LNCAP (cell line): ENCODE measurements at regions not wholly inside any gene's neighbourhood (a gene's known extent, or its start where the extent isn't known, plus 50 kb on each side); places are given as distances from the start of the nearest gene placed in this dataset.

Experiments used
- TF ChIP-seq, protein P1 (sequence below): fragments of 450-650 bp; IDR thresholded peaks from 2 replicates; pipeline ENCODE4 v1.5.1; 2017; ENCODE audit warnings: mild to moderate bottlenecking

DNA sequence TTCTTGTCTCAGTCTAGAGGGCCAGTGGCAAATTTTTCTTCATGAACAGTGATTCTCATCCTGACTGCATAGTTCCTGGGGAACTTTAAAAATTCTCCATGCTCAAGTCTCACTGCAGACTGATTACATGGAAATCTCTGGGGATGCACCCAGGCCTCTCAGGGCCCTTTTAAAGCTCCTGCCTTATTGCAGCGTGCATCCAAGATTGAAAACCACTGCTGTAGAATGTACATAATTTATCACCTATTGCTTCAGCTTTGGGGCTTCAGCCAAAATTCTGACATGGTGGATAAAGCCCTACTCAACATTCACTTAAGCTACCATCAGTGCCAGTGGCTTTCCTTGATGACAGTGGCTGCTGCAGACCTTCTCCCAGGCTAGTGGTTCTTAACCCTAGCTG, 143.8 kb downstream of the BTBD3 start:
- TF ChIP-seq, protein P1, sequence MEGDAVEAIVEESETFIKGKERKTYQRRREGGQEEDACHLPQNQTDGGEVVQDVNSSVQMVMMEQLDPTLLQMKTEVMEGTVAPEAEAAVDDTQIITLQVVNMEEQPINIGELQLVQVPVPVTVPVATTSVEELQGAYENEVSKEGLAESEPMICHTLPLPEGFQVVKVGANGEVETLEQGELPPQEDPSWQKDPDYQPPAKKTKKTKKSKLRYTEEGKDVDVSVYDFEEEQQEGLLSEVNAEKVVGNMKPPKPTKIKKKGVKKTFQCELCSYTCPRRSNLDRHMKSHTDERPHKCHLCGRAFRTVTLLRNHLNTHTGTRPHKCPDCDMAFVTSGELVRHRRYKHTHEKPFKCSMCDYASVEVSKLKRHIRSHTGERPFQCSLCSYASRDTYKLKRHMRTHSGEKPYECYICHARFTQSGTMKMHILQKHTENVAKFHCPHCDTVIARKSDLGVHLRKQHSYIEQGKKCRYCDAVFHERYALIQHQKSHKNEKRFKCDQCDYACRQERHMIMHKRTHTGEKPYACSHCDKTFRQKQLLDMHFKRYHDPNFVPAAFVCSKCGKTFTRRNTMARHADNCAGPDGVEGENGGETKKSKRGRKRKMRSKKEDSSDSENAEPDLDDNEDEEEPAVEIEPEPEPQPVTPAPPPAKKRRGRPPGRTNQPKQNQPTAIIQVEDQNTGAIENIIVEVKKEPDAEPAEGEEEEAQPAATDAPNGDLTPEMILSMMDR = no peak

DNA sequence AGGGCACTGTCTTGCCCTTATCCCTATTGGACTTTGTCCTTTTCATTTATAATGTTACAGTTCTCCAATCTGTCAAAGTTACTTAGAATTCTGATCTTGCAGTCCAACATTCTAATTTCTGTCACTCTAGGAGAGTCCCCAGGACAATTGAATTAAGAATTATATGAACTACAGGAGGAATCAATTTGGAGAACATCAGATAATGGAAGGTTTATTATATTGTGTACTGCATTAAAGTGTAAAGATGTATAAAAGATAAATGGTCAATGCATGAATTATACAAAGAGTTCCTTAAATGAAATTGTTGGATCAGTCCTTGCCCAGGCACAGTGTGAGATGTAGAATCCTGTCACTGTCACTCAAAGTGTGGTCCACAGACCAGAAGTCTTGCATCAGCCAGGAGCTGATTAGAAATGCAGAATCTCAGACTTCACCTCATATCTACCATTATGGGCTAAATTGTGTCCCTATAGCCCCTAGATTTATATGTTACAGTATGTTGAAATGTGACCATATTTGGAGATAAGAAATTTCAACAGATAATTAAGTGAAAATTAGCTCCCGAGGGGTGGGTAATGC, 145.5 kb downstream of the BTBD3 start:
- TF ChIP-seq, protein P1 = no peak

DNA sequence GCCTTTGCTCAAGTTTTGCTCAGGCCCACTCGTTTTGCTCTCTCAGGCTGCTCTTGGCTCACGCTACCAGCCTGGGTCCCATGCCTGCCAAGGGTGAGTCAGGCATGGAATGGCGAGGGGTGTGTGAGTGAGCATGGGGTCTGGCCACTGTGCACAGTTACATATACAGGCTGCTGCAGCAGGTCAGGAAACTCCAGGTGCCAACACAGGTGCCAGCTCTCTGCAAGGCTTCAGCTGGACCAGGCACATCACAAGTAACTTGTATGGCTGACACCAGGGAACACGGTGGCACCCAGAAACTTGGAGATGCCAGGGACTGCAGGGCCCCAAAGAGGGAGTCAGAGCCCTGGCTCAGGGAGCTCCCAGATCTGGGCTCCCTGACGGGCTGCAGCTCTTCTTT, 146.8 kb downstream of the BTBD3 start:
- TF ChIP-seq, protein P1 = no peak

DNA sequence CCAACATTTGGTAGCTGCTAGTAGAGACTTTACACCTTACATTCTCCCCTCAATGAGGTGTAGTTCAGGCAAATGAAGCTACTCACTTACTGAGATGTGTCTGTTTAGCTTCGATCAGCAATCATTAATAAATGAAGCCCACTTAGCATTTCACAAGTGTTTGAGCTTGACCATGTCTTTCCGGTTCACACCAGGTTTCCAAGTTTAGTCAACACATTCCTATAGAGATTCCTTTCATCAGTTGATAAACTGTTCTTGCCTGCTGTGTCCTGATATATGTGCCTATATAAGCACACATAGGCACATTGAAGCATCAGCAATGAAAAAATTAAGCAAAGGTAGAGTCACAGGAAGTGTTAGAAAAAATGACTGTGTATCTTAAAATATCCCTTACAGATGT, 150.0 kb downstream of the BTBD3 start:
- TF ChIP-seq, protein P1 = no peak

DNA sequence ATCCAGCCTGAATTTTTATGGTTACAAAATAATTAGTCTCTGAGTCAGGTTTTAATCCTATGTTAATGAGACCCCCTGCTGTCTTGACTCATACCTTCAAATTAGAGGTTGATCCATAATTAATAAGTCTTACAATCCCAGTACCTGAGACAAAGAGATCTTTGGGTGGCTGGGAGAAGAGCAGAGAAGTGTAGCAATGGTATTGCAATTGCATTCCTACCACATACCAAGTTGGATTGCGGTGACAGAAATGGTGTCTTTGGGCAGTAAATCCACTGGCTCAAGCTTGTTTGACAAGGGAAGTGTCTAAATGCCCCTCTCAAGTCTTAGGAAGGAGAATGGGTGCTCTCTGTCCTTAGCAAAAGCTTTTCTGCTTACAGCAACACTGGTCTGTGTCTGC, 150.4 kb downstream of the BTBD3 start:
- TF ChIP-seq, protein P1 = no peak

DNA sequence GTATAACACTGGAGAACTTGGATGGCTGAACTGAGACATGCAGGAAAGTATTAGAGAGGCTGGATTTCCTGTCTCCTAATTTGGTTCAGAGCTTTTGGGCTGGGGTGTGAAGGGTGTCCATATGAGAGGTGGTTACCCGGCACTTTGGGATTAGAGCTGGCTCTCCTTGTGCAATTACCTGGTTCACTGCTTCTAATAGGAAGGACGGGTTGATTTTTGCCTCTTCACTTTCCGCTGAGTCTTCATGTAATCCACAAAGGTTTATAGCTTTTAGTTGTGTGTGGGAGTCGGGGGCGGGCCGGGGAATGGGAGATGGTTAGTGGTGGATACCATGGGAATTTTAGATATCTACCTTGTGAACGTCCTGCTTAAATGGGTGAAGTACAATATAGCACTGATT, 151.5 kb downstream of the BTBD3 start:
- TF ChIP-seq, protein P1 = no peak

DNA sequence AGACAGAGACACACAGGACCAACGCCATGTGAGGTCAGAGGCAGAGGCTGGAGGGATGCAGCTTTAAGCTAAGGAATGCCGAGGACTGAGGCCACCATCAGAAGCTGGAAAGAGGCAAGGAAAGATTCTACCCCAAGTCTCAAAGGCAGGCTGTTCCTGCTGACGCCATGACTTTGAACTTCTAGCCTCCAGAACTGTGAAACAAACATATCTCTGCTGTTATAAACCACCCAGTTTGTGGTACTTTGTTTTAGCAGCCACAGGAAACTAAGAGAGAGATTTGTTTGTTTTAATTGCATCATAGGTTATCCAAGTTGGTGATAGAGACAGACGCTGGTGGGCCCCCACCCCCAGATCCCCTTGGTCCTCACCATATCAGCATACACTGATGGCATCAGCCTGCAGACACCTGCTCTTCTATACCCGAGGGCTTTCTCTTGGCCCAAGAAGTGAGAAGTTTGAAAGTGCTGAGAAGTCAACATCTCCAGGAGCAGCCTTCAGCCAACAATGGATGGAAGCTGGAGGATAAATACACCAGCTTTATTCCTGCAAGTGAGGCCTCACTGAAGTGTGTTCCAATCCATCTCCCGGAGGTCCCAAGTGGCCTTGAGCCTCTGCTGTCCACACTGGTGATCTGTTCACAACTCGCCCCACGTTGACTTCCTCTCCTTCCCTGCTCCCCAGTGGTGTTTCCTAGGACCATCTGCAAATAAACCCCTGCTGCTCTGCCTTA, 154.7 kb downstream of the BTBD3 start:
- TF ChIP-seq, protein P1 = no peak

DNA sequence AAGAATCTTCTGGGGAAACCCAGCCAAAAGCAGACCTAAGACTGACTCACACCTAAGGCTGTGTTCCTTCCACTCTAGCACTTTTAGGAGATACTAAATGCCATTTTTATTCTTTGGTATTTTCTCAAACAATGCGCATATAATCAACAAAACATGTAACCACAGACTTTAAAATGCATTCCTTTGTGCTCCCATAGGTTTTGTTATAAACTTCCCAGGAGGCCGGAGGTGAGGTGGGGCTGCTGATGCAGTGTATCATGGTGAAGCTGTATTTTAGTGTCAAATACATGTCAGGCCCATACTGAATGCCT, 155.2 kb downstream of the BTBD3 start:
- TF ChIP-seq, protein P1 = no peak
